GM19467 (cell line): ENCODE measurements at regions not wholly inside any gene's neighbourhood (a gene's known extent, or its start where the extent isn't known, plus 50 kb on each side); places are given as distances from the start of the nearest gene placed in this dataset.
"Not testable (repeated sequence)": the region's sequence is repeated elsewhere in the genome, so short reads cannot be mapped to it uniquely, and the experiment has no call there.

ENCODE experiments used
- ATAC-seq: cut with Tn5 transposase; IDR thresholded peaks from one replicate; pipeline ENCODE4 v1.9.1; 2021; ENCODE audit warnings: mild to moderate bottlenecking, moderate library complexity; ENCODE audit not compliant: unreplicated experiment

GRCh38 chrX:16316331-16316730 is 149.1 kb downstream of the MAGEB17 start:
- no peak for ATAC-seq

- ATAC-seq = no peak
Measured at GRCh38 chrX:16319929-16320328, 152.6 kb downstream of the MAGEB17 start.

- no peak for ATAC-seq
Measured at GRCh38 chrX:16320765-16321355, 153.6 kb downstream of the MAGEB17 start.

GRCh38 chrX:16333453-16333852 is 166.2 kb downstream of the MAGEB17 start:
- no peak for ATAC-seq

GRCh38 chrX:16335181-16335580 is 167.9 kb downstream of the MAGEB17 start:
- no peak for ATAC-seq

- ATAC-seq = no peak
Measured at GRCh38 chrX:16347968-16348670, 180.8 kb downstream of the MAGEB17 start.

GRCh38 chrX:16357902-16358301 is 190.6 kb downstream of the MAGEB17 start:
- ATAC-seq = no peak

- ATAC-seq = not testable (repeated sequence)
Measured at GRCh38 chrX:16360056-16360455, 192.8 kb downstream of the MAGEB17 start.

- ATAC-seq = no peak
Measured at GRCh38 chrX:16368696-16369095, 201.4 kb downstream of the MAGEB17 start.

GRCh38 chrX:16376056-16376455 is 208.8 kb downstream of the MAGEB17 start:
- ATAC-seq = no peak

GRCh38 chrX:16386126-16386525 is 218.8 kb downstream of the MAGEB17 start:
- no peak for ATAC-seq

GRCh38 chrX:16392597-16392996 is 225.3 kb downstream of the MAGEB17 start:
- ATAC-seq = no peak

GRCh38 chrX:16394290-16394689 is 227.0 kb downstream of the MAGEB17 start:
- no peak for ATAC-seq

GRCh38 chrX:16403808-16404207 is 236.5 kb downstream of the MAGEB17 start:
- ATAC-seq = no peak

- no peak for ATAC-seq
Measured at GRCh38 chrX:16416588-16416987, 233.4 kb upstream of the S100G start.

GRCh38 chrX:16418650-16419049 is 231.3 kb upstream of the S100G start:
- ATAC-seq = no peak

- no peak for ATAC-seq
Measured at GRCh38 chrX:16427668-16428067, 222.3 kb upstream of the S100G start.

GRCh38 chrX:16429406-16429805 is 220.6 kb upstream of the S100G start:
- no peak for ATAC-seq

- no peak for ATAC-seq
Measured at GRCh38 chrX:16431266-16431665, 218.7 kb upstream of the S100G start.

GRCh38 chrX:16433021-16433420 is 216.9 kb upstream of the S100G start:
- no peak for ATAC-seq

- no peak for ATAC-seq
Measured at GRCh38 chrX:16435399-16435986, 214.5 kb upstream of the S100G start.
